ENCODE measurements at regions not wholly inside any gene's neighbourhood (a gene's known extent, or its start where the extent isn't known, plus 50 kb on each side); places are given as distances from the start of the nearest gene placed in this dataset.

- Histone ChIP-seq H2AFZ (ENCODE audit: low read depth, low read length, severe bottlenecking) (no peak overlapping the region), H3K9me2 (replicated peaks; ENCODE audit: insufficient read depth, low read length) (no peaks in the 10 kb centered on the region), H4K20me1 (ENCODE audit: low read depth, low read length) (no peaks in the 10 kb centered on the region), H3F3A (ENCODE audit: insufficient read depth) (no peaks in the 10 kb centered on the region), H3K9me3 (ENCODE audit: insufficient read depth, low read length) (no peaks in the 10 kb centered on the region), H3K27me3 (ENCODE audit: low read length) (no peaks in the 10 kb centered on the region), H3K36me3 (ENCODE audit: low read length) (no peaks in the 10 kb centered on the region), H3K79me2 (ENCODE audit: insufficient read depth, low read length) (no peaks in the 10 kb centered on the region), H3K27ac (ENCODE audit: low read depth, low read length) (no peak overlapping the region), H3K4me2 (ENCODE audit: low read depth, low read length, poor library complexity, severe bottlenecking) (no peak overlapping the region), H3K9ac (ENCODE audit: low read length) (no peak overlapping the region), H3K4me3 (ENCODE audit: insufficient read depth, low read length, poor library complexity, severe bottlenecking) (no peak overlapping the region)
- TF ChIP-seq EZH2phosphoT487 (conservative IDR thresholded peaks at IDR 0.05; ENCODE audit: low read length) (no peak), CTCF (IDR thresholded peaks at IDR 0.05; ENCODE audit: insufficient read depth, low read length, poor library complexity, severe bottlenecking) (no peak)
Observed at GRCh38 chr1:238895911-238896310, 490.5 kb upstream of the CHRM3 start.

GRCh38 chr1:238892612-238893011 is 493.8 kb upstream of the CHRM3 start:
- Histone ChIP-seq H3K79me2 (ENCODE audit: insufficient read depth, low read length) (no peaks in the 10 kb centered on the region), H3F3A (ENCODE audit: insufficient read depth) (no peaks in the 10 kb centered on the region), H3K9me3 (ENCODE audit: insufficient read depth, low read length) (no peaks in the 10 kb centered on the region), H3K27ac (ENCODE audit: low read depth, low read length) (no peak overlapping the region), H2AFZ (ENCODE audit: low read depth, low read length, severe bottlenecking) (no peak overlapping the region), H4K20me1 (ENCODE audit: low read depth, low read length) (no peaks in the 10 kb centered on the region), H3K9me2 (replicated peaks; ENCODE audit: insufficient read depth, low read length) (no peaks in the 10 kb centered on the region), H3K4me2 (ENCODE audit: low read depth, low read length, poor library complexity, severe bottlenecking) (no peak overlapping the region), H3K4me3 (ENCODE audit: insufficient read depth, low read length, poor library complexity, severe bottlenecking) (no peak overlapping the region), H3K9ac (ENCODE audit: low read length) (no peak overlapping the region), H3K27me3 (ENCODE audit: low read length) (no peaks in the 10 kb centered on the region), H3K36me3 (ENCODE audit: low read length) (no peaks in the 10 kb centered on the region)
- TF ChIP-seq EZH2phosphoT487 (conservative IDR thresholded peaks at IDR 0.05; ENCODE audit: low read length), result no peak
- no peak for TF ChIP-seq CTCF (IDR thresholded peaks at IDR 0.05; ENCODE audit: insufficient read depth, low read length, poor library complexity, severe bottlenecking)

GRCh38 chr1:238861342-238862066 is 524.9 kb upstream of the CHRM3 start:
- TF ChIP-seq CTCF (IDR thresholded peaks at IDR 0.05; ENCODE audit: insufficient read depth, low read length, poor library complexity, severe bottlenecking) (no peak), EZH2phosphoT487 (conservative IDR thresholded peaks at IDR 0.05; ENCODE audit: low read length) (no peak)
- no peaks in the 10 kb centered on the region for H3K36me3 ChIP-seq (ENCODE audit: low read length)
- no peak overlapping the region for H3K9ac ChIP-seq (ENCODE audit: low read length)
- no peak overlapping the region for H3K4me2 ChIP-seq (ENCODE audit: low read depth, low read length, poor library complexity, severe bottlenecking)
- no peak overlapping the region for H2AFZ ChIP-seq (ENCODE audit: low read depth, low read length, severe bottlenecking)
- H3K79me2 ChIP-seq (ENCODE audit: insufficient read depth, low read length), result no peaks in the 10 kb centered on the region
- H3K4me3 ChIP-seq (ENCODE audit: insufficient read depth, low read length, poor library complexity, severe bottlenecking), result no peak overlapping the region
- H3K9me3 ChIP-seq (ENCODE audit: insufficient read depth, low read length), result no peaks in the 10 kb centered on the region
- H3K9me2 ChIP-seq (replicated peaks; ENCODE audit: insufficient read depth, low read length), result no peaks in the 10 kb centered on the region
- no peaks in the 10 kb centered on the region for H4K20me1 ChIP-seq (ENCODE audit: low read depth, low read length)
- H3K27ac ChIP-seq (ENCODE audit: low read depth, low read length), result no peak overlapping the region
- no peaks in the 10 kb centered on the region for H3K27me3 ChIP-seq (ENCODE audit: low read length)
- no peaks in the 10 kb centered on the region for H3F3A ChIP-seq (ENCODE audit: insufficient read depth)
